ENCODE measurements at regions not wholly inside any gene's neighbourhood (a gene's known extent, or its start where the extent isn't known, plus 50 kb on each side); places are given as distances from the start of the nearest gene placed in this dataset.

DNA sequence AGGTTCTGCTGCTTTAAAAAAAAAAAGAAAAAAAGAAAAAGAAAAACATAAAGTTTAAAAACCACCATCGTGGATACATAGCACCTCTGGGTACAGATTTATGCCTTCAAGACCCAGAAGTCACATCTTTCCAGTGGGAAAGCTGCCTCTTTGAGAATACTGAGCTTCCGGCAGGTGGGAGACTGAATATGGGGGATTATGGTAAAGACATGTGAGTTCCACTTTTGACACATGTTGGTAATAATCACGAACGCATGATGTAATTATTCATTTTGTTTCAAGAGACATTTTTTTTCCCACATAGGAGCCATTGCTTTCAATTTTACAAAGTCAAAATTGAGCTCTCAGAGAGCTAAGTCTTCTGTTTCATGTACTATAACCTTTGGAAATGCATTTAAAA is 229.7 kb upstream of the CDH5 start:
- peak overlapping the region; percentile 82 for H3K27ac Mint-ChIP-seq (ENCODE audit: unreplicated experiment)
- no peak overlapping the region for H3K4me3 Mint-ChIP-seq (ENCODE audit: unreplicated experiment)

DNA sequence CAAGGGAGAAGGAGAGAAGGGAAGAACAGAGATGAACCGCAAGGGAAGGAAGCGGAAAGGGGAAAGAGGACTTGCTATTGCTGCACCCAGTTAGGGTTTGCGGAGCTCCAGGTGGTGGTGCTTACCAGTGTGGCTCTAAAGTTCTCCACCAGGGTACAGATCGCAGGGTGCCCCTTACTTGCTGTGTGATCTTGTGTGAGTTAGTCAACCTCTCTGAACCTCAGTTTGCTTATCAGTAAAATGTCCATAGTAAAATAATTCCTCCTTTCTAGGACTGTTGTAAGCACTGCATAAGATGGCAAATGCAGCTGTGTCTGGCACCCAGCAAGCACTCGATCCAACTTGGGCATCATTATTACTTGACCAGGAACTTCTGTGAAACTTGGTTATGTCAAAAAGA is 230.7 kb upstream of the CDH5 start:
- H3K27ac Mint-ChIP-seq (ENCODE audit: unreplicated experiment), result no peak overlapping the region

More for the DNA sequence above, 229.7 kb upstream of the CDH5 start:
- Mint-ChIP-seq H3K36me3 (ENCODE audit: low read depth) (no peaks in the 10 kb centered on the region), H3K9me3 (ENCODE audit: low read depth) (no peaks in the 10 kb centered on the region), H3K27me3 (ENCODE audit: low read depth) (no peaks in the 10 kb centered on the region), H3K4me1 (ENCODE audit: low read depth) (peaks cover 51% of the 10 kb centered on the region)
- DNase-seq (ENCODE audit: low spot score), result no peak
- TF ChIP-seq, protein P1, sequence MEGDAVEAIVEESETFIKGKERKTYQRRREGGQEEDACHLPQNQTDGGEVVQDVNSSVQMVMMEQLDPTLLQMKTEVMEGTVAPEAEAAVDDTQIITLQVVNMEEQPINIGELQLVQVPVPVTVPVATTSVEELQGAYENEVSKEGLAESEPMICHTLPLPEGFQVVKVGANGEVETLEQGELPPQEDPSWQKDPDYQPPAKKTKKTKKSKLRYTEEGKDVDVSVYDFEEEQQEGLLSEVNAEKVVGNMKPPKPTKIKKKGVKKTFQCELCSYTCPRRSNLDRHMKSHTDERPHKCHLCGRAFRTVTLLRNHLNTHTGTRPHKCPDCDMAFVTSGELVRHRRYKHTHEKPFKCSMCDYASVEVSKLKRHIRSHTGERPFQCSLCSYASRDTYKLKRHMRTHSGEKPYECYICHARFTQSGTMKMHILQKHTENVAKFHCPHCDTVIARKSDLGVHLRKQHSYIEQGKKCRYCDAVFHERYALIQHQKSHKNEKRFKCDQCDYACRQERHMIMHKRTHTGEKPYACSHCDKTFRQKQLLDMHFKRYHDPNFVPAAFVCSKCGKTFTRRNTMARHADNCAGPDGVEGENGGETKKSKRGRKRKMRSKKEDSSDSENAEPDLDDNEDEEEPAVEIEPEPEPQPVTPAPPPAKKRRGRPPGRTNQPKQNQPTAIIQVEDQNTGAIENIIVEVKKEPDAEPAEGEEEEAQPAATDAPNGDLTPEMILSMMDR (IDR thresholded peaks at IDR 0.05), result no peak

DNA sequence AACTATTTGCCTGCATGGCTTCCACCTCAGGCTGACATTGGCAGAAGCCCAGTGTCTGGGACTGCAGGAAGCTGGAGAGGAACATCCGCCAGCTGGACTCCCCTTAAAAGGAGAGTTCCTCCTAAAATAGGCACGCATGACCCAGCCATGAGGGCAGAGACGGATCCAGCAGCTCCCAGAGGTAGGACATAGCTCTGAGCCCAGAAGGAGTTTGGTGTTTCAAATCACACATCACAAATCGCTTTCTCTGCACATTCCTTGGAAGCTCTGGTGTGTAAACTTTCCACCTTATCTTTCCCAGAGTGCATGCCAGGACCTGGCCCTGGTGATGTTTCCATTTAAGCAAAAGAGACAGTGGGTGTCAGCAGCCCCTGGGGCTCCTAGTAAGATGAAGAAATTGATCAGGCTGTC is 231.1 kb upstream of the CDH5 start:
- peak overlapping the region; percentile 65 for H3K27ac Mint-ChIP-seq (ENCODE audit: unreplicated experiment)
- DNase-seq (ENCODE audit: low spot score), result no peak
- H3K27me3 Mint-ChIP-seq (ENCODE audit: low read depth), result no peaks in the 10 kb centered on the region
- H3K36me3 Mint-ChIP-seq (ENCODE audit: low read depth), result no peaks in the 10 kb centered on the region
- H3K4me3 Mint-ChIP-seq (ENCODE audit: unreplicated experiment), result no peak overlapping the region
- TF ChIP-seq, protein P1 (IDR thresholded peaks at IDR 0.05), result no peak
- H3K9me3 Mint-ChIP-seq (ENCODE audit: low read depth), result no peaks in the 10 kb centered on the region
- peaks cover 65% of the 10 kb centered on the region for H3K4me1 Mint-ChIP-seq (ENCODE audit: low read depth)

More for the DNA sequence above, 230.7 kb upstream of the CDH5 start:
- Mint-ChIP-seq H3K9me3 (ENCODE audit: low read depth) (no peaks in the 10 kb centered on the region), H3K27me3 (ENCODE audit: low read depth) (no peaks in the 10 kb centered on the region), H3K4me1 (ENCODE audit: low read depth) (peaks cover 61% of the 10 kb centered on the region), H3K36me3 (ENCODE audit: low read depth) (no peaks in the 10 kb centered on the region), H3K4me3 (ENCODE audit: unreplicated experiment) (no peak overlapping the region)
- DNase-seq (ENCODE audit: low spot score), result no peak
- TF ChIP-seq, protein P1 (IDR thresholded peaks at IDR 0.05), result no peak

DNA sequence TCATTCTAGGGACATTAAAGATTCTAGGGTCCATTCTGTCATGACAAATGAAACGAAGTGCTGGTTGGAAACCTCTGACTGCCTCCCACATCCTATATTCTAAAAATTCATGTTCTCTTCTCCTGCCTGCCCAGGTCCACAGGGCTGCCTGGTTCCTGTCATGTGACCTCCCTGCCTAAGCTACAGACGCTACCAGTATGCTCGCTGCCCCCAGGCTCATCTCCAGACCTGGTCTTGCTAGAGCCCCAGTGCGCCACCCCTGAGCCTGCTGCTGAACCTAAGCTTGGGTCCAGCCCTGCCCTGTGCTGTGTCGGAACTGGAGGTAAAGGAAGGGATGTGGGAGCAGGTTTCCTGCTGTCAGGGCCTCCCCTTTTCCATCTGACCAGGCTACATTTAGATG is 231.6 kb upstream of the CDH5 start:
- Mint-ChIP-seq H3K9me3 (ENCODE audit: low read depth) (no peaks in the 10 kb centered on the region), H3K27me3 (ENCODE audit: low read depth) (no peaks in the 10 kb centered on the region), H3K36me3 (ENCODE audit: low read depth) (no peaks in the 10 kb centered on the region), H3K4me3 (ENCODE audit: unreplicated experiment) (no peak overlapping the region), H3K4me1 (ENCODE audit: low read depth) (peaks cover 71% of the 10 kb centered on the region), H3K27ac (ENCODE audit: unreplicated experiment) (peak overlapping the region; percentile 65)
- TF ChIP-seq, protein P1 (IDR thresholded peaks at IDR 0.05), result no peak
- DNase-seq (ENCODE audit: low spot score), result no peak

DNA sequence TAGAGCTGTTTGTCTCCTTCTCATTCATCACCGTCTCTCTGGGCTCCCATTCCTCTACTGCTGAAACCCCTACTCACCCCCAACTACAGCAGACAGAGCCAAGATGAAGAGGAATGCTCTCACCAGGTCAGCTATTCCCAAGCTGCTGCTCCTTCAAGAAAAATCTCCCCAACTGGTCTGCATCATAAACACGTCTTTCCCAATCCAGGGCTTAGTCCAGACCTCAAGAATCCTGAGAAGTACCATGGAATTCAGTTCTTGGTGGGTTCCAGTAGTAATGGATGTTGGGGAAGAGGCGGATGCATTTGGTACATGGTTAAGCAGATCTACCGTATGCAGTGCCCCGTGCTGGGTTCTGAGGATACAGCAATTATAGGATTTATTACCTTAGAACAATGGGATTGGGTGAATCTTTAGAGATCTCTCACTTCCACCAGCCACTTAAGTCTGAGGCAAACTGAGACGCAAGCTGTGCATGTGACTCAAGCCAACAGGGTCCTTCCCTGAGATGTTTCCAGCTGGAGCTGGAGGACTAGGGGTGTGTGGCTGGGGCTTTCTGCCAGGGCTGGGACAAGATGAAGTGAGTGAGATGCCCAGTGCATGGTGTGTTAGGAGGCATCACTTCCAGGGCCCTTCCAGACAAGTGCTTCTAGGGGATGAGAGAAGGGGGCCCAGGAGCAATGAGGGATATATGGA is 232.7 kb upstream of the CDH5 start:
- no peaks in the 10 kb centered on the region for H3K9me3 Mint-ChIP-seq (ENCODE audit: low read depth)
- DNase-seq (ENCODE audit: low spot score), result no peak
- H3K27ac Mint-ChIP-seq (ENCODE audit: unreplicated experiment), result peak overlapping the region; percentile 14

More for the DNA sequence above, 232.7 kb upstream of the CDH5 start:
- Mint-ChIP-seq H3K4me3 (ENCODE audit: unreplicated experiment) (no peak overlapping the region), H3K27me3 (ENCODE audit: low read depth) (no peaks in the 10 kb centered on the region), H3K4me1 (ENCODE audit: low read depth) (peaks cover 73% of the 10 kb centered on the region), H3K36me3 (ENCODE audit: low read depth) (no peaks in the 10 kb centered on the region)
- TF ChIP-seq, protein P1 (IDR thresholded peaks at IDR 0.05), result no peak
